Large intestine (tissue), 3 donors: ENCODE measurements at regions not wholly inside any gene's neighbourhood (a gene's known extent, or its start where the extent isn't known, plus 50 kb on each side); places are given as distances from the start of the nearest gene placed in this dataset.

Experiments used
- DNase-seq, 2 donors: peaks; one replicate each; pipeline versions ENCODE4 v3.0.0 to v3.0.0-alpha.2; 2013
- H3K27ac ChIP-seq: one replicate; pipeline ENCODE4 v1.5.1; 2013; ENCODE audit warnings: low read length
- H3K27me3 ChIP-seq: 2 replicates; pipeline ENCODE4 v1.6.1; 2013; ENCODE audit warnings: low read length; ENCODE audit not compliant: control insufficient read depth, insufficient read depth
- H3K36me3 ChIP-seq: 2 replicates; pipeline ENCODE4 v1.6.1; 2013; ENCODE audit warnings: low read length; ENCODE audit not compliant: control insufficient read depth, insufficient read depth
- H3K4me1 ChIP-seq: one replicate; pipeline ENCODE4 v1.6.1; 2013; ENCODE audit warnings: low read length; ENCODE audit not compliant: control insufficient read depth, insufficient read depth
- H3K4me3 ChIP-seq: one replicate; pipeline ENCODE4 v1.5.1; 2013; ENCODE audit warnings: low read length
- H3K9me3 ChIP-seq: one replicate; pipeline ENCODE4 v1.6.1; 2013; ENCODE audit warnings: mild to moderate bottlenecking, low read depth, low read length, moderate library complexity; ENCODE audit not compliant: control insufficient read depth
- WGBS: methylation state at CpG from one replicate; pipeline ENCODE4 v1.1.5; 2013; ENCODE audit warnings: low lambda C conversion rate; ENCODE audit not compliant: insufficient coverage; 5-methylcytosine and 5-hydroxymethylcytosine counted together

DNA sequence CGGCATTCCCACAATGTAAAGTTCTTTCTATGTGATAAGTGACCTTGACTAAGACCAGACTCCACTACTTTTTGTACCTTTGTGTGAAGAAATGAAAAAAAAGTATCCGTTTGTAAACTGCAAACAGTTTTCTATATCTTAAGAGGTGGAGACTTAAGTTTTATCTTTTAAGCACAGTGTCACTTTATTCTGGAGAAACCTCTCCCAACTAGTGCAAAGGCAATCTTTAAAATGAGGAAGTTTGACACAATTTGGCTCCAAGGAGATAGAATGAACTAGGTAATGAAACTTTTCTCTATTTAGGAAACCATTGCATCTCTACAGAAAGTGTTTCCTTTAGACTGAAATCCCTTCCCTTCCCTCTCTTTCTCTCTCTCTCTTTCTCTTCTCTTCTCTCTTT, 122.9 kb downstream of the SAMD9 start:
- DNase-seq = no peak
- no peaks in the 10 kb centered on the region for H3K9me3 ChIP-seq
- H3K36me3 ChIP-seq = no peaks in the 10 kb centered on the region
- no CpG with 5 or more reads among the region's 2 CpGs for WGBS
- no peak overlapping the region for H3K27ac ChIP-seq
- no peak overlapping the region for H3K4me3 ChIP-seq
- H3K27me3 ChIP-seq = no peaks in the 10 kb centered on the region
- H3K4me1 ChIP-seq = no peaks in the 10 kb centered on the region

GRCh38 chr7:92992932-92993331, 124.8 kb downstream of the SAMD9 start:
- H3K27me3 ChIP-seq = no peaks in the 10 kb centered on the region
- no CpG with 5 or more reads among the region's 1 CpG for WGBS
- DNase-seq = no peak
- H3K9me3 ChIP-seq = no peaks in the 10 kb centered on the region
- no peaks in the 10 kb centered on the region for H3K4me1 ChIP-seq
- H3K36me3 ChIP-seq = no peaks in the 10 kb centered on the region
- H3K4me3 ChIP-seq = no peak overlapping the region
- no peak overlapping the region for H3K27ac ChIP-seq

GRCh38 chr7:92992483-92992882, 125.3 kb downstream of the SAMD9 start:
- H3K4me3 ChIP-seq = no peak overlapping the region
- H3K36me3 ChIP-seq = no peaks in the 10 kb centered on the region
- no peaks in the 10 kb centered on the region for H3K9me3 ChIP-seq
- no peak for DNase-seq
- no peaks in the 10 kb centered on the region for H3K27me3 ChIP-seq
- 100% methylated on average over 1 of the region's 3 CpGs for WGBS
- H3K4me1 ChIP-seq = no peaks in the 10 kb centered on the region
- H3K27ac ChIP-seq = no peak overlapping the region

DNA sequence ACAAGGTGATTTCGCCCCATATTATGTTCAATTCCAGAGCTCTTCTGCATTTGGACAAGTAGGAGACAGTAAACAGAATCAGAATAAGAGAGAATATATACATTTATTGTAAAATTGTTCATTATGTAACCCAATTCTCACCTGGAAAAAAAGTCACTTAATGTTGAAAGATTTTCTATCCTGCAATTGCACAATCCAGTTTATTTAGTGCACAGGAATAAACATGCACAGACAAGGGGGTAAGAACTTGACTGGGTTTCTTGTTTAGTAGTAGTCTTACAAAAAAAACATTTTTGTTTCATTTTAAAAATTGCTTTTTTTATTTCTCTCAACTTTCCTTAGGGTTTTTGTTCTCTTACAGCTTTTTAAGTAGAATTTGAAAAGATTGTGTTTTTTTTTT, 126.6 kb downstream of the SAMD9 start:
- Histone ChIP-seq H3K4me1 (no peaks in the 10 kb centered on the region), H3K4me3 (no peak overlapping the region), H3K27ac (no peak overlapping the region), H3K9me3 (no peaks in the 10 kb centered on the region), H3K36me3 (no peaks in the 10 kb centered on the region), H3K27me3 (no peaks in the 10 kb centered on the region)
- no peak for DNase-seq
- 100% methylated on average over 1 of the region's 1 CpG for WGBS

GRCh38 chr7:92988941-92989545, 128.7 kb downstream of the SAMD9 start:
- H3K27me3 ChIP-seq = no peaks in the 10 kb centered on the region
- H3K27ac ChIP-seq = no peak overlapping the region
- H3K4me3 ChIP-seq = no peak overlapping the region
- no peaks in the 10 kb centered on the region for H3K4me1 ChIP-seq
- no peaks in the 10 kb centered on the region for H3K36me3 ChIP-seq
- no peaks in the 10 kb centered on the region for H3K9me3 ChIP-seq
- WGBS = no CpG with 5 or more reads among the region's 3 CpGs
- DNase-seq = no peak

- Histone ChIP-seq H3K4me3 (no peak overlapping the region), H3K27ac (no peak overlapping the region), H3K36me3 (no peaks in the 10 kb centered on the region), H3K4me1 (no peaks in the 10 kb centered on the region), H3K9me3 (no peaks in the 10 kb centered on the region), H3K27me3 (no peaks in the 10 kb centered on the region)
- no peak for DNase-seq
These were observed 129.7 kb downstream of the SAMD9 start for GRCh38 chr7:92988051-92988450.

DNA sequence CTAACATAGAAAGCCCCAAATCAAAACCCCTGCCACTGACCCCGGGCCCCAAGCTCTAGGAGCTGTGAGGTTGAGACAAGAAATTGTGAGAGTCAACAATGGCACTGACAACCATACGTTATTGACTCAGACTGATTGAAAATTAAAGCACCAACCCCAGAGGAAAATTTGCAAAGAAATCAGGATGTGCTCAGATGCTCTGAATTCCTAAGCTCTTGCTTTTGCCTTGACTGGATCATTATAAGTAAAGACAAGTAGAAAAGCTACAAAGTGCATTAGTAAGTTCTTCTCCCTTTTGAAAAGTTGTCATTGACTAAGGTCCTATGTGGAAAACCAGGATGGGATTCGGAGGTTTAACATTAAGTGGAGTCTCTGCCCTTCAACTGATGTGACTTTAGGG, 130.2 kb downstream of the SAMD9 start:
- no CpG with 5 or more reads among the region's 3 CpGs for WGBS
- H3K27me3 ChIP-seq = no peaks in the 10 kb centered on the region
- H3K9me3 ChIP-seq = no peaks in the 10 kb centered on the region

DNA sequence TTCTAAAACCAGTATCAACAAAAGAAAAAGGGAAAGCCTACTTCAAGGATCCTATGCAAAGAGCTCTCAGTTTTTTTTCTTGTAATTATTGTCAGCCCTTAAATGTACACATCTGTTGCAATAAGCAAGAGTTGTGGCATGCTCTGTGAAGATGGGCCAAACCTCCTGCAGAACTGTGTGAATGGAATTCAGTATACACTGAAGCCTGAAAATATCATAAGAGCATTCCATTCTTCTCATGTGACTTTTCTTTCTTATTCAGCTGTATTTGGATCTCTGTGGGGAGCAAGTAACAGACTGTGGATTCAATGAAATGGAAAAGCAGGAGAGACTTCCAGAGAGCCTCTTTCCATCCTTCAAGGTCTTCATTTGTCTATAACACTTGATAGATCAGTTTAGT, 130.7 kb downstream of the SAMD9 start:
- H3K4me1 ChIP-seq = no peaks in the 10 kb centered on the region
- no peaks in the 10 kb centered on the region for H3K36me3 ChIP-seq
- H3K27ac ChIP-seq = no peak overlapping the region
- no peak overlapping the region for H3K4me3 ChIP-seq
- H3K27me3 ChIP-seq = no peaks in the 10 kb centered on the region
- no peaks in the 10 kb centered on the region for H3K9me3 ChIP-seq
- DNase-seq = no peak

More for the DNA sequence above, 130.2 kb downstream of the SAMD9 start:
- Histone ChIP-seq H3K4me3 (no peak overlapping the region), H3K4me1 (no peaks in the 10 kb centered on the region), H3K27ac (no peak overlapping the region), H3K36me3 (no peaks in the 10 kb centered on the region)
- DNase-seq = no peak

- Histone ChIP-seq H3K4me1 (no peaks in the 10 kb centered on the region), H3K27ac (no peak overlapping the region), H3K27me3 (no peaks in the 10 kb centered on the region), H3K4me3 (no peak overlapping the region), H3K36me3 (no peaks in the 10 kb centered on the region), H3K9me3 (peaks cover 3% of the 10 kb centered on the region)
- no peak for DNase-seq
- WGBS = 100% methylated on average over 1 of the region's 1 CpG
These were observed 134.9 kb downstream of the SAMD9 start for GRCh38 chr7:92982928-92983327.

GRCh38 chr7:92976931-92977330, 140.6 kb upstream of the CDK6 start:
- no peak for DNase-seq
- Histone ChIP-seq H3K27ac (no peak overlapping the region), H3K36me3 (no peaks in the 10 kb centered on the region), H3K27me3 (no peaks in the 10 kb centered on the region), H3K4me3 (no peak overlapping the region), H3K4me1 (no peaks in the 10 kb centered on the region), H3K9me3 (peaks cover 10% of the 10 kb centered on the region)
- 83% methylated on average over 1 of the region's 1 CpG for WGBS

DNA sequence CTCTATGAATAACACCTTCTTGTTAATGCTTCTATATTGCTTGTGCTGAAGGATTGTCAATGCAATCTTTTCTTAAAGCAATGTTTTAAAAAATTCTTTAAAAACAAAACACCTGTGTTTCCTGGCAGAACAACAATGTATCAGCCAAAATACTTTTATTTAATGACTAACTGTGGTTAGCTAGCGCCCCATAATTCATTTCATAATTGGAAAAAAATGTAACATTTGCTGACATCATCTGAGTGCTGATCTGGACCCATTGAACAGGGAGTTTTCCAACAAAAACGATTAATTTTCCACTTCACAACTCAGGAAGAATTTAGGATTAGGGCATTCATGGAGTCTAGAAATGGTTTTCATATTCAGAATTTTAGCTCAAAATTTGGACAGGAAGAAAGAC, 137.6 kb upstream of the CDK6 start:
- Histone ChIP-seq H3K4me1 (no peaks in the 10 kb centered on the region), H3K9me3 (peaks cover 7% of the 10 kb centered on the region), H3K27me3 (no peaks in the 10 kb centered on the region), H3K36me3 (no peaks in the 10 kb centered on the region), H3K27ac (no peak overlapping the region), H3K4me3 (no peak overlapping the region)
- 93% methylated on average over 2 of the region's 2 CpGs for WGBS
- no peak for DNase-seq
